Ishikawa (cell line): ENCODE measurements at regions not wholly inside any gene's neighbourhood (a gene's known extent, or its start where the extent isn't known, plus 50 kb on each side); places are given as distances from the start of the nearest gene placed in this dataset.

Source experiments
- CEBPB ChIP-seq: IDR thresholded peaks from 2 replicates; pipeline ENCODE4 v1.6.1; 2012
- CREB1 ChIP-seq: IDR thresholded peaks from 2 replicates; pipeline ENCODE4 v1.6.1; 2012; ENCODE audit warnings: low read depth
- EGR1 ChIP-seq: IDR thresholded peaks from 2 replicates; pipeline ENCODE4 v1.6.1; 2012
- EP300 ChIP-seq: IDR thresholded peaks from 2 replicates; pipeline ENCODE4 v1.6.1; 2012; ENCODE audit warnings: borderline replicate concordance
- FOXM1 ChIP-seq: IDR thresholded peaks from 2 replicates; pipeline ENCODE4 v1.6.1; 2012; ENCODE audit warnings: low read depth, borderline replicate concordance
- MAX ChIP-seq: IDR thresholded peaks from 2 replicates; pipeline ENCODE4 v1.6.1; 2012
- NFIC ChIP-seq: IDR thresholded peaks from 2 replicates; pipeline ENCODE4 v1.6.1; 2012
- RAD21 ChIP-seq: IDR thresholded peaks from 2 replicates; pipeline ENCODE4 v1.6.1; 2012; ENCODE audit warnings: low read depth
- REST ChIP-seq: IDR thresholded peaks from 2 replicates; pipeline ENCODE4 v1.6.1; 2012; ENCODE audit warnings: low read depth, mild to moderate bottlenecking
- TAF1 ChIP-seq: IDR thresholded peaks from 2 replicates; pipeline ENCODE4 v1.6.1; 2012; ENCODE audit warnings: low read depth, mild to moderate bottlenecking
- TCF12 ChIP-seq: IDR thresholded peaks from 2 replicates; pipeline ENCODE4 v1.6.1; 2012; ENCODE audit warnings: low read depth
- TEAD4 ChIP-seq: IDR thresholded peaks from 2 replicates; pipeline ENCODE4 v1.6.1; 2012
- USF1 ChIP-seq: IDR thresholded peaks from 2 replicates; pipeline ENCODE4 v1.6.1; 2012
- YY1 ChIP-seq: IDR thresholded peaks from 2 replicates; pipeline ENCODE4 v1.6.1; 2012; ENCODE audit warnings: low read depth
- ZBTB7A ChIP-seq: IDR thresholded peaks from 2 replicates; pipeline ENCODE4 v1.6.1; 2012; ENCODE audit warnings: low read depth

GRCh38 chr4:7118013-7118832 lies 50.4 kb upstream of the GRPEL1 start:
- TF ChIP-seq TEAD4 = no peak
- no peak for TF ChIP-seq RAD21
- no peak for TF ChIP-seq CEBPB
- no peak for TF ChIP-seq REST
- TF ChIP-seq MAX = no peak
- TF ChIP-seq USF1 = no peak
- no peak for TF ChIP-seq EGR1
- TF ChIP-seq ZBTB7A = no peak
- TF ChIP-seq NFIC = no peak
- no peak for TF ChIP-seq TCF12
- TF ChIP-seq YY1 = no peak
- TF ChIP-seq TAF1 = no peak
- TF ChIP-seq FOXM1 = no peak
- no peak for TF ChIP-seq CREB1
- no peak for TF ChIP-seq EP300
